ENCODE measurements at regions not wholly inside any gene's neighbourhood (a gene's known extent, or its start where the extent isn't known, plus 50 kb on each side); places are given as distances from the start of the nearest gene placed in this dataset.

DNA sequence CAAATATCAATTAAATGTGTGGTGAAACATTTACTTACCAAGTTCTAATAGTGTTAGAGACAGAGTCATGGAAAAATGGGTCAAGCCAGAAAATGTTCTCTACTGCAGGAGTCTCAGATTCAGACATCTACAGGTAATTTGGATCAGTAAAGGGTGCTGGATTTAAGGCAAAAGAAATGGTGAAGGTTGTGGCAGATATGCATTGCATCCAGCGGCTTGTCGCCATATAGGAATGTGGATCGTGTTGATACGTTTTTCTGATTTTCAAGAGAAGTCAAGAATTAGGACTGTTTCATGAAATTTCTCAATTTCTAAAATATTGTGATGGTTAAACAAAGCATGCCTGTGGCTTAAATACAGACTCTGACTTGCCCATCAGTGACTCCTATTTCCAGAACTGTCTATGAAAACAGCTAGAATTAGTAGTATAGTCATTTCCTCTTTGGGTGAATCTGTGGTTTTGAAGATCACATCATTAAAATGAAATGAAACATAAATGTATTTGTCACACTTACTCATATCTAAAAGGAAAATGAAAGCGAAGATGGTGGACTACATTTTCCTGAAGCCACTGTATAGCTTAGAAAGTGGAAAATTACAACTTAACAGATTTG lies 110.1 kb upstream of the VEGFC start:
- DNase-seq (ENCODE audit: low spot score): no peak

DNA sequence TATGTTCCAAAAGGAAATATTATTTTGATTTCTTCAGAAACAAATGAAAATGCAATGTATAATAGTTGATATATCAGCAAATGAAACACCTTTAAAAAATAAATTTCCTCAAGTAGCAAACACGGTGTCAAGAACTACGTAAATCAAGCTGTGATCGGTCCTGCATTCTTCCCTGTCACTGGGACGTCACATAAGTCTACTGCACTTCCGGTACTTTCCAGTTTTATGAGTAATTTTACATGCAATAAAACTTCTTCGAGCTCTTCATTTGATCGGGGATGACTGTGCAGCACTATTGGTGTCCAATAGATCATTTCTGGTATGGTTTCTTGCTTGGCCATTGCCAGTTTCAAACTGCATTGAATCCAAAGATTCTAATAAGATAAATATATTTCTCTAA lies 114.0 kb upstream of the VEGFC start:
- no peak for DNase-seq (ENCODE audit: low spot score)

GRCh38 chr4:176910646-176911045 lies 117.9 kb upstream of the VEGFC start:
- no peak for DNase-seq (ENCODE audit: low spot score)

- DNase-seq (ENCODE audit: low spot score): no peak
These were observed 126.9 kb upstream of the VEGFC start for GRCh38 chr4:176919631-176920030.

DNA sequence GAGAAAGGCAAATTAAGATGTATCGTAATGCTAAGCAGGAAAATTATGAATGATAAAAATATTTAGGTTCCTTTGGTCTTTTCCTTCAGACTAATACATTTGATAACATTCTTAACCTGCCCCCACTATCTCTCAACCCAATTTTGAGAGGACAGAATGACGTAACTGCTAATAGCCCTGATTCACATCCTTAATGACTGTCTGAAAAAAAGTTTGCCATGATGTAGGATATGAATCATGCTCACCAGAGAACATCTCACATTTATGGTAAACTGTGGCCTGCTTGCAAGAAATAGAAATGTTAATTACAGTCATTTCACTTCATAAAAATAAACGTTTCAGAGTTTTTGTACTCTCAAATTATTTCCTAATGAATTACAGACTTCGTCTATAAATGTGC lies 128.0 kb upstream of the VEGFC start:
- no peak for DNase-seq (ENCODE audit: low spot score)

- no peak for DNase-seq (ENCODE audit: low spot score)
These were observed 128.5 kb upstream of the VEGFC start for GRCh38 chr4:176921256-176921655.

- DNase-seq (ENCODE audit: low spot score): no peak
These were observed 131.5 kb upstream of the VEGFC start for GRCh38 chr4:176924238-176924637.

DNA sequence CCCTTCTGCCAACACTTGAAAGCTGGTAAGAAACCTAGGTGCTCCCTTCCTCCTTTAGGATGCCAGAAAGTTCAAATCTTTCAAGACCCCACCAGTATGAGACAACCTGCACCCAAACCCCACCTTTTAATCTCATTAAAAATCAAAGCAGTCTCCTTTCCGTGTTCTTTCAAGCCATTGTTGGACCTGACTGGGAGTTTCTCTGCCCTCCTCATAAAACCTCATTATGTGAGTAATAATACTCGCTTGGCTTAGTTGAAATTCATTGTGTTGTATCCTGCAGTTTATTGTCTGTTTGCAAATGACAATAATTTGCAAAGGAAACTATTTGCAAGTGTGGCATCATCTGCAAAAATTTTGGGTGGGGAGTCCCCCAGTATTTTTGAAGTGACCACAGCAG lies 133.2 kb upstream of the VEGFC start:
- no peak for DNase-seq (ENCODE audit: low spot score)

DNA sequence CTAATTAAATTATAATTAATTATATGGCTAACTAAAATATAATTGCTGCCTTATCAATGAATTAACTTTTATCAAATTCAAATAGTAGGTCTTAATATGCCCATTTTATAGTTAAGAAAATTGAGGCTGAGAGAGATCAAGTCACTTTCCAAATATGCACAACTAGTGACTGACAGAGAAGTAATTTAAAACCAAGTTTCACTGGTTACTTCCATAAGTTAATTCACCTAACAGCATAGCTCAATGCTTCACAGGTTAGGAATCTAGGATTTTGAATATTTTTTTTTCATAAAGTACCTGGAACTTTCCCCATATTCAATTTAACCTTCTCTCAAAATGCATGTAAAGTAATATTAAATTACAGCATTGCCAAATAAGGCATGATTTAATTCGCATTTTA lies 134.4 kb upstream of the VEGFC start:
- DNase-seq (ENCODE audit: low spot score): no peak

DNA sequence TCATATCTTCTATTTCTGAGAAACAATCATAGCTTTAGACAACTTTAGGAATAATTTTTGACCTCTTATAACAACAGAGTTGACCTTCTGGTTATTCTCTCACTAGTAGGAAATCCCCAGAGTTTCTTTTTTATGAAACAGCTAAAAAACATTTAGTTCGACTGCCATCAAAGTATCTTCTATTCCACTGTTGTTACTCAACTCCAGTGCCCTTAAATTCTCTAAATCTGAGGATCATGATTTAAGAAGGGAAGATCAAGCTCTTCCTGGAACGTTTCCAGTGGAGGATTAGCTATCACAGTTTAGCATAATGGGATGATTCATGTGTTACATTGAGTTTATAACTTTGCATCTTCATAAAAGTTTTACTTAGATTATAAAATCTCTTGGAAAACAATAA lies 134.9 kb upstream of the VEGFC start:
- no peak for DNase-seq (ENCODE audit: low spot score)

GRCh38 chr4:176939445-176939844 lies 146.7 kb upstream of the VEGFC start:
- no peak for DNase-seq (ENCODE audit: low spot score)

- no peak for DNase-seq (ENCODE audit: low spot score)
These were observed 152.6 kb upstream of the VEGFC start for GRCh38 chr4:176945334-176945733.

DNA sequence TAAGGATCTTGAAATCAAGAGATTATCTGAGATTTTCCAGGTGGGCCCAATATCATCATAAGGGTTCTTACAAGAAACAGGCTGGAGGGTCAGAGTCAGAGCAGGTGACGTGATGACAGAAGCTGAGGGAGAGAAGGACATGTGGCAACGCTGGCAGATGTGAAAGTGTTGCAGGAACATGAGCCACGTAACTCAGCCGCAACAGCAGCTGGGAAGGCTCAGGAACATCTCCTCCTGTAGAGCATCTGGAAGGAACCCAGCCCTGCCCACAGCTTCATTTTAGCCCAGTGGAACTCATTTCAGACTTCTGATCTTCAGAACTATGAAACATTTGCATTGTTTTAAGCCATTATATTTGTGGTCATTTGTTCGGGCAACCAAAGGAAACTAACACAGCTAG lies 156.3 kb upstream of the VEGFC start:
- no peak for DNase-seq (ENCODE audit: low spot score)

DNA sequence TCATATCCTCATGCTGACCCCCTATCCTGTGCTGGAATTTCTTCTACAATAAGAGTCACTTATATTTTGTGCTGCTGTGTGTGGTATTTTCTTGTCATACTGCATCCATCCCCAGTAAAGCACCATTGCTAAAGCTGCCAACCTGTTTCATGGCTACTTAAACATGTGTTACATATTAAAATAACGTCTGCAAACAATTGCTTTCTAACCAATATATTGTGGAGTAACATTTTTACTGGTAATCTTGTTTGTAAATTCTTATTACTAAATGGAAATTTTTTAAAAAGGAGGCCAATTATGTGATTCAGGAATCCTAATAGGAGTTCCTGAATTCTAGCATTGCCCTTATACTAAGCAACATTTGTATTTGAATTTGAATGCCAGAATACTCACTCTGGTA lies 160.3 kb upstream of the VEGFC start:
- DNase-seq (ENCODE audit: low spot score): no peak

GRCh38 chr4:176957353-176958118 lies 164.8 kb upstream of the VEGFC start:
- no peak for DNase-seq (ENCODE audit: low spot score)

GRCh38 chr4:176959980-176960379 lies 167.3 kb upstream of the VEGFC start:
- no peak for DNase-seq (ENCODE audit: low spot score)

DNA sequence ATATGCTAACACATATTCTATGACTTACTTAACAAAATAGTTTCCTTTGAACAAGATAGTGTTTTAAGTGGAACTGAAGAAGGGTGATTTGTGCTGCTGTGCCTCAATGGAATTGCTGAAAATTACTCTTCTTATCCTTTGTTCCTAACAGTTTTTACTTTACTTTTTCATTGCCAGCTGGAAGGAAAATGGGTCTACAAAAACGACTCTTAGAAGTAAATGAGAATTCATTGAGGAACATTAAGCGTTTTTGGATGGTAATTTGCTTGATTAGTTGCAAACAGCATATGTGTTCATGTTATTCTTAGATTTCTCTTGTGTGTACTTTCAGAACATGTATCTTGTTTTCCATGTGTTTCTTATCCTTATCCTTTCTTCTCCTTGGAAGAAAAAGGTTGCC lies 170.4 kb upstream of the VEGFC start:
- no peak for DNase-seq (ENCODE audit: low spot score)

- no peak for DNase-seq (ENCODE audit: low spot score)
These were observed 171.5 kb upstream of the VEGFC start for GRCh38 chr4:176964116-176964691.

- no peak for DNase-seq (ENCODE audit: low spot score)
These were observed 174.9 kb upstream of the VEGFC start for GRCh38 chr4:176967586-176967985.

GRCh38 chr4:176968094-176968493 lies 175.4 kb upstream of the VEGFC start:
- DNase-seq (ENCODE audit: low spot score): no peak

DNA sequence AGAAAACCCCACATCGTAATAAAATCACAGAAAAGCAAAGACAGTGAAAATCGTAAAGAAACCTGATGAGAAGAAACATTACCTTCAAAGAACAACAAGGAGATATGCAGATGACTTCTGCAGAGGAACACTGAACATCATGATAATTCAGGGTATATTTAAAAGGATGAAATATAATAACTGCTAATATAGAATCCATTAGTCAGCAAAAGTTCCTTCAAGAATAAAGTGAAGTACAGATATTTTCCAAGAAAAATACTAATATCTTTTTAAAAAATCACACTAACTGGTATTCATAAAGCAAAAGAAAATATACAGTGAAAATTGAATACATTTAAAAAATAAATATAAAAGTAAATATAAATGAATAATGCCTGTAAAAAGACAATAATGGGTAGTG lies 176.3 kb upstream of the VEGFC start:
- no peak for DNase-seq (ENCODE audit: low spot score)

DNA sequence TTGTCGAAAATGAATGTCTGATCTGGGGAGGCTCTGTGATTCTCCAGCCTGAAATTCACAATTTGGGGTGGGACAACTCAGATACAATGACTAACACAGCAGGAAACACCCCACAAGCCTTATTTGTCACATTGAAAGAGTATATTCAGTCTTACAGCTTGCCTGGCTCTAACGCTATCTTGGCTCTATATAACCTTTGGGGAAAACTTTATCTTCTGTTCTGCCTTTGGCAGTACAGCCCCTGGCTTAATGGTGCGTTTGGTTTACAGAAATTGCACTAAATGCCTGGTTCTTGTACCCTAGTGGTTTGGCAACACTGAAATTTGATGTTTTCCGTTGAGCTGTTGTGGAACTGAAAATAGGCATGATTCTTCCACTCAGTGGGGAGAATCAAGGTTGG lies 178.1 kb upstream of the VEGFC start:
- no peak for DNase-seq (ENCODE audit: low spot score)

- DNase-seq (ENCODE audit: low spot score): no peak
These were observed 178.9 kb upstream of the VEGFC start for GRCh38 chr4:176971576-176972115.

Data from LoVo (cell line).